Endothelial cell of umbilical vein (primary cell): ENCODE measurements at regions not wholly inside any gene's neighbourhood (a gene's known extent, or its start where the extent isn't known, plus 50 kb on each side); places are given as distances from the start of the nearest gene placed in this dataset.

Experiments used
- BruUV-seq: library from RNA; stranded (reverse); fragments of 400-500 nt; replicated peaks from 2 replicates; lab custom pipeline; 2021; lab: Mats Ljungman, UMichigan
- CTCF ChIA-PET: fragments of 300-600, 350-600 bp; sonication (Branson Sonifier 250); formaldehyde crosslinking; loops from one replicate; lab custom pipeline; 2021; ENCODE audit warnings: antibody characterized with exemption, inconsistent platforms; lab: Charles Lee
- POLR2A ChIA-PET: fragments of 300-600, 350-600 bp; sonication (Branson Sonifier 250); formaldehyde crosslinking; loops from one replicate; lab custom pipeline; 2021; ENCODE audit warnings: antibody characterized with exemption, inconsistent platforms; lab: Charles Lee
- DNase-seq: peaks from one replicate; pipeline ENCODE4 v3.0.0-alpha.2; 2011; ENCODE audit warnings: low read depth, low spot score
- FAIRE-seq: peaks from 2 replicates; lab custom pipeline; 2011; peaks lifted over from hg19 to GRCh38; lab: Jason Lieb, UNC
- H2AFZ ChIP-seq: 2 replicates; pipeline ENCODE4 v1.6.0; 2012; ENCODE audit warnings: low read depth, low read length, control low read depth, inconsistent platforms
- H3K27ac ChIP-seq: 2 replicates; pipeline ENCODE4 v1.5.1; 2011; ENCODE audit warnings: low read depth, mild to moderate bottlenecking, control low read depth, low read length, moderate library complexity; ENCODE audit not compliant: insufficient read depth
- H3K27me3 ChIP-seq, 2 experiments: 2 replicates each; pipeline versions ENCODE4 v1.6.0 to v1.6.1; 2011; ENCODE audit warnings: low read length in 2 of 2, mixed read lengths in 1 of 2; ENCODE audit not compliant: control insufficient read depth in 2 of 2, insufficient read depth in 2 of 2
- H3K36me3 ChIP-seq, 2 experiments: 2 replicates in 1 of 2; 3 replicates in 1 of 2; pipeline ENCODE4 v1.5.1; 2011; ENCODE audit warnings: low read length in 2 of 2, mild to moderate bottlenecking in 1 of 2, moderate library complexity in 1 of 2; ENCODE audit not compliant: control insufficient read depth in 2 of 2, insufficient read depth in 2 of 2; ENCODE audit errors: extremely low read depth in 1 of 2
- H3K4me1 ChIP-seq: 3 replicates; pipeline ENCODE4 v1.5.1; 2011; ENCODE audit warnings: mild to moderate bottlenecking, low read length; ENCODE audit not compliant: control insufficient read depth, insufficient read depth; ENCODE audit errors: extremely low read depth
- H3K4me2 ChIP-seq: 2 replicates; pipeline ENCODE4 v1.6.1; 2011; ENCODE audit warnings: low read length, control low read depth, mixed read lengths; ENCODE audit not compliant: insufficient read depth
- H3K4me3 ChIP-seq, 3 experiments: fragments of 200-600 bp in 1 of 3; sonication (generic), shearing (Covaris generic) in 1 of 3; replicated peaks in 1 of 3; 2 replicates each; pipeline ENCODE4 v1.5.1; 2011 to 2016; ENCODE audit warnings: control low read depth in 3 of 3, low read length in 3 of 3, mild to moderate bottlenecking in 2 of 3, inconsistent platforms in 1 of 3, low read depth in 1 of 3, moderate library complexity in 1 of 3; ENCODE audit not compliant: insufficient read depth in 1 of 3
- H3K79me2 ChIP-seq: 2 replicates; pipeline ENCODE4 v1.6.0; 2012; ENCODE audit warnings: low read length, inconsistent platforms; ENCODE audit not compliant: control insufficient read depth, insufficient read depth
- H3K9ac ChIP-seq: replicated peaks from 2 replicates; pipeline ENCODE3; 2011; ENCODE audit warnings: low read length, control low read depth; ENCODE audit not compliant: insufficient read depth; ENCODE audit errors: extremely low read depth
- H3K9me1 ChIP-seq: replicated peaks from 3 replicates; pipeline ENCODE4 v1.6.0; 2011; ENCODE audit warnings: mild to moderate bottlenecking, low read length; ENCODE audit not compliant: control insufficient read depth, insufficient read depth; ENCODE audit errors: extremely low read depth
- H3K9me3 ChIP-seq: replicated peaks from 2 replicates; pipeline ENCODE4 v1.5.1; 2012; ENCODE audit warnings: low read length, inconsistent platforms; ENCODE audit not compliant: control insufficient read depth, insufficient read depth
- H4K20me1 ChIP-seq: replicated peaks from 2 replicates; pipeline ENCODE3; 2011; ENCODE audit warnings: mild to moderate bottlenecking, low read length; ENCODE audit not compliant: control insufficient read depth, insufficient read depth; ENCODE audit errors: extremely low read depth
- EZH2 ChIP-seq: IDR thresholded peaks from 2 replicates; pipeline ENCODE4 v1.6.1; 2012; ENCODE audit warnings: borderline replicate concordance, low read depth, mild to moderate bottlenecking, moderate library complexity, low read length, inconsistent platforms; ENCODE audit not compliant: severe bottlenecking
- FOS ChIP-seq: IDR thresholded peaks from 2 replicates; pipeline ENCODE4 v1.6.1; 2011; ENCODE audit warnings: mild to moderate bottlenecking, low read length, moderate library complexity, borderline replicate concordance; ENCODE audit not compliant: insufficient read depth
- GATA2 ChIP-seq: IDR thresholded peaks from 2 replicates; pipeline ENCODE4 v1.7.0; 2011; ENCODE audit warnings: low read depth, mild to moderate bottlenecking, moderate library complexity, mixed read lengths, low read length; ENCODE audit not compliant: insufficient read length, insufficient read depth
- JUN ChIP-seq: IDR thresholded peaks from 2 replicates; pipeline ENCODE4 v1.6.1; 2011; ENCODE audit warnings: borderline replicate concordance, low read depth; ENCODE audit not compliant: insufficient read length, insufficient read depth
- MYC ChIP-seq: IDR thresholded peaks from one replicate; pipeline ENCODE4 v1.6.1; 2011; ENCODE audit warnings: mild to moderate bottlenecking, low read depth, low read length
- POLR2A ChIP-seq: IDR thresholded peaks from 2 replicates; pipeline ENCODE4 v1.6.1; 2012; ENCODE audit warnings: low read depth, mild to moderate bottlenecking, control low read depth, low read length
- POLR2AphosphoS5 ChIP-seq: IDR thresholded peaks from 2 replicates; pipeline ENCODE4 v1.6.1; 2012; ENCODE audit warnings: low read depth, mild to moderate bottlenecking, control low read depth, low read length, moderate library complexity; ENCODE audit not compliant: insufficient read depth
- dilution Hi-C: fragments of 300-500 bp; cut with MboI; formaldehyde crosslinking; loops from one replicate; pipeline ENCODE4 v1.15.0; 2019; ENCODE audit warnings: low sequenced_read_pairs; ENCODE audit not compliant: extremely low pct_ligation_motif_present
- intact Hi-C: fragments of 100-400 bp; cut with micrococcal nuclease; formaldehyde crosslinking; loops from one replicate; pipeline ENCODE4 v1.10.0; 2022
- TF ChIP-seq, protein P1 (sequence below): IDR thresholded peaks from 2 replicates; pipeline ENCODE4 v1.6.1; 2011; ENCODE audit not compliant: insufficient read depth, insufficient read length
- TF ChIP-seq, protein P2 (sequence below), 2 donors: IDR thresholded peaks; 1 replicate in 1 of 2; 2 replicates in 1 of 2; pipeline ENCODE4 v1.5.1; 2011; ENCODE audit warnings: low read length in 2 of 2, mild to moderate bottlenecking in 2 of 2, moderate library complexity in 2 of 2, control low read depth in 1 of 2, inconsistent platforms in 1 of 2, low read depth in 1 of 2; ENCODE audit not compliant: insufficient read depth in 1 of 2; ENCODE audit errors: extremely low read depth in 1 of 2

DNA sequence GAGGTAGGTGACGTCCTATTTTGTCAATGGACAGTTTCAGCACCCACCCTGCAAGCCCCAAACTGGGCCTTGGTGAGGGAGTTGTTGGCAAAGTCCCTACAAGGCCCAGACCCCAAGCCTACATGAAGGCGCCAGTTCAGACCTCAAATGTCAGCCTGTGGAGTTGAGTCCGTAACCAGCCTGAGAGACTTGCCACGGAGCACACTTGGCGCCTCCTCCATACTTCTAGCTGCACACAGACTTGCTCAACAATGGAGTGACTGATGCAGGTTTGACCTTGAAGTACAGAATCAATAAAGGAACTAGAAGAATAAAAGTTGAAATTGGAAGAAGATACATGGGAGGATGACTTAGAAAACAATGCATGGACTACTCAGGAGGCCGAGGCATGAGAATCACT lies 134.3 kb downstream of the PROX1 start:
- H3K27ac ChIP-seq = no peak overlapping the region
- H3K36me3 ChIP-seq = no peaks in the 10 kb centered on the region
- H3K4me3 ChIP-seq = no peak overlapping the region
- H2AFZ ChIP-seq = no peak overlapping the region
- no TSS peak for BruUV-seq
- FAIRE-seq = no peak
- H3K79me2 ChIP-seq = no peaks in the 10 kb centered on the region
- peaks cover 2% of the 10 kb centered on the region for H3K9me3 ChIP-seq
- H3K4me1 ChIP-seq = peaks cover 26% of the 10 kb centered on the region
- TF ChIP-seq POLR2A (no peak), MYC (no peak), GATA2 (no peak), POLR2AphosphoS5 (no peak), JUN (no peak), EZH2 (no peak), FOS (no peak)
- TF ChIP-seq, protein P1, sequence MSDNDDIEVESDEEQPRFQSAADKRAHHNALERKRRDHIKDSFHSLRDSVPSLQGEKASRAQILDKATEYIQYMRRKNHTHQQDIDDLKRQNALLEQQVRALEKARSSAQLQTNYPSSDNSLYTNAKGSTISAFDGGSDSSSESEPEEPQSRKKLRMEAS = no peak
- TF ChIP-seq, protein P2, sequence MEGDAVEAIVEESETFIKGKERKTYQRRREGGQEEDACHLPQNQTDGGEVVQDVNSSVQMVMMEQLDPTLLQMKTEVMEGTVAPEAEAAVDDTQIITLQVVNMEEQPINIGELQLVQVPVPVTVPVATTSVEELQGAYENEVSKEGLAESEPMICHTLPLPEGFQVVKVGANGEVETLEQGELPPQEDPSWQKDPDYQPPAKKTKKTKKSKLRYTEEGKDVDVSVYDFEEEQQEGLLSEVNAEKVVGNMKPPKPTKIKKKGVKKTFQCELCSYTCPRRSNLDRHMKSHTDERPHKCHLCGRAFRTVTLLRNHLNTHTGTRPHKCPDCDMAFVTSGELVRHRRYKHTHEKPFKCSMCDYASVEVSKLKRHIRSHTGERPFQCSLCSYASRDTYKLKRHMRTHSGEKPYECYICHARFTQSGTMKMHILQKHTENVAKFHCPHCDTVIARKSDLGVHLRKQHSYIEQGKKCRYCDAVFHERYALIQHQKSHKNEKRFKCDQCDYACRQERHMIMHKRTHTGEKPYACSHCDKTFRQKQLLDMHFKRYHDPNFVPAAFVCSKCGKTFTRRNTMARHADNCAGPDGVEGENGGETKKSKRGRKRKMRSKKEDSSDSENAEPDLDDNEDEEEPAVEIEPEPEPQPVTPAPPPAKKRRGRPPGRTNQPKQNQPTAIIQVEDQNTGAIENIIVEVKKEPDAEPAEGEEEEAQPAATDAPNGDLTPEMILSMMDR (IDR thresholded peaks at IDR 0.05; ENCODE audit: extremely low read depth in 1 of 2, insufficient read depth in 1 of 2, low read depth in 1 of 2, low read length in 2 of 2) = no peak
- ChIA-PET CTCF (interaction anchor here (1.1 to 4.5 kb wide), 13 partner anchors 13 to 999 kb away, joined by 3 to 48 read pairs (median 11); partner anchors contain the start of gene PROX1), POLR2A (no interaction called here)
- H3K27me3 ChIP-seq = no peaks in the 10 kb centered on the region
- dilution Hi-C loops (no loop called here), intact Hi-C loops (no loop called here)
- DNase-seq = no peak
- no peaks in the 10 kb centered on the region for H3K9me1 ChIP-seq
- no peak overlapping the region for H3K4me2 ChIP-seq
- H3K9ac ChIP-seq = no peak overlapping the region
- no peaks in the 10 kb centered on the region for H4K20me1 ChIP-seq
